Lung (tissue), 11 donors: ENCODE measurements at regions not wholly inside any gene's neighbourhood (a gene's known extent, or its start where the extent isn't known, plus 50 kb on each side); places are given as distances from the start of the nearest gene placed in this dataset.
A peak's percentile ranks its signal among the peaks of the same experiment; 100 is the strongest.

Experiments
- ATAC-seq: fragments of 200-7000 bp; cut with Tn5 transposase; one replicate; pipeline ENCODE4 v1.9.1; 2020; ENCODE audit warnings: moderate number of reproducible peaks; ENCODE audit not compliant: insufficient read depth, low FRiP score
- DNase-seq, 3 donors: peaks; one replicate each; pipeline ENCODE4 v3.0.0-alpha.2; 2013 to 2017
- H3K27ac ChIP-seq, 2 donors: one replicate each; pipeline ENCODE4 v1.5.1; 2013; ENCODE audit warnings: mild to moderate bottlenecking in 2 of 2, moderate library complexity in 2 of 2, control low read depth in 1 of 2, inconsistent platforms in 1 of 2, low read depth in 1 of 2, low read length in 1 of 2
- H3K27me3 ChIP-seq, 3 donors: one replicate each; pipeline ENCODE4 v1.5.1; 2013; ENCODE audit warnings: low read length in 2 of 3; ENCODE audit not compliant: control insufficient read depth in 3 of 3, insufficient read depth in 3 of 3
- H3K36me3 ChIP-seq, 4 donors: one replicate each; pipeline ENCODE4 v1.5.1; 2013; ENCODE audit warnings: low read length in 4 of 4, mild to moderate bottlenecking in 1 of 4, moderate library complexity in 1 of 4; ENCODE audit not compliant: control insufficient read depth in 4 of 4, insufficient read depth in 4 of 4
- H3K4me1 ChIP-seq, 5 donors: one replicate each; pipeline ENCODE4 v1.5.1; 2013; ENCODE audit warnings: low read length in 5 of 5, mild to moderate bottlenecking in 2 of 5, moderate library complexity in 1 of 5; ENCODE audit not compliant: control insufficient read depth in 5 of 5, insufficient read depth in 5 of 5
- H3K4me3 ChIP-seq: one replicate; pipeline ENCODE4 v1.5.1; 2013; ENCODE audit warnings: mild to moderate bottlenecking, control low read depth, moderate library complexity
- H3K9ac ChIP-seq, 2 donors: one replicate each; pipeline ENCODE4 v1.5.1; 2013; ENCODE audit warnings: low read length in 2 of 2, control low read depth in 1 of 2; ENCODE audit not compliant: insufficient read depth in 1 of 2
- H3K9me3 ChIP-seq, 4 donors: one replicate each; pipeline ENCODE4 v1.5.1; 2013; ENCODE audit warnings: low read length in 3 of 4, mild to moderate bottlenecking in 1 of 4, moderate library complexity in 1 of 4; ENCODE audit not compliant: control insufficient read depth in 4 of 4, insufficient read depth in 3 of 4
- WGBS, 2 donors: extraction: QIAGEN DNeasy Blood & Tissue Kit; methylation state at CpG; one replicate each; pipeline ENCODE4 v1.1.7; 2013; 5-methylcytosine and 5-hydroxymethylcytosine counted together
- TF ChIP-seq, protein P1 (sequence below): IDR thresholded peaks from 2 replicates; pipeline ENCODE4 v1.5.1; 2012; ENCODE audit warnings: mild to moderate bottlenecking; ENCODE audit errors: control extremely low read depth, extremely low read depth
- donor health status: control.
- donor health status: control.
- donor health status: Bipolar disorder and iron deficiency.
- donor health status: healthy.
- donor health status: DM: yes; HTN: yes; CAD: no.

DNA sequence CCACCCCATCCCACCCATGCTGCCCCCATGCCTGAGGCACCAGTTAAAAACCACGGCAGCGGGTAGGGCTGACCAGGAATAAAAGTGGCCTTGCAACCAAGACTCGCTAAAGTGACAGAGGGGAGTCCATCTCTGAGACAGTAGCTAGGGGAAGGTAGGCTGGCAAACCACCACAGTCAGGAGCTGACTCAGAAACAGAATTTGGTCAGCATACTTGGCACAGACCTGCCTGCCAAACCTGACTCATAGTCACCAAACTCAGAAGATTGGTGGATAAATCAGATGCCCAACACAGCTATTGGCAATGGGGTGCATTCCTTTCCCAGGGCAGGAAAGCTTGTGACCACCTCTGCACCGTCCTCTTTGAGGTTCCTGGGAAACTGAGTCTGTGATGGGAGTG is 193.8 kb downstream of the BCOR start:
- WGBS, 2 donors, result 86 to 92% methylated on average over 2 to 4 of the region's 4 CpGs
- peaks cover 0 to 31% (median 7%) of the 10 kb centered on the region in 5 donors for H3K4me1 ChIP-seq
- no peak overlapping the region for H3K9ac ChIP-seq
- DNase-seq, result no peak
- H3K27me3 ChIP-seq, result peaks cover 0 to 11% (median 6%) of the 10 kb centered on the region in 3 donors
- ATAC-seq, result no peak
- no peak overlapping the region for H3K27ac ChIP-seq
- no peaks in the 10 kb centered on the region for H3K36me3 ChIP-seq
- TF ChIP-seq, protein P1, sequence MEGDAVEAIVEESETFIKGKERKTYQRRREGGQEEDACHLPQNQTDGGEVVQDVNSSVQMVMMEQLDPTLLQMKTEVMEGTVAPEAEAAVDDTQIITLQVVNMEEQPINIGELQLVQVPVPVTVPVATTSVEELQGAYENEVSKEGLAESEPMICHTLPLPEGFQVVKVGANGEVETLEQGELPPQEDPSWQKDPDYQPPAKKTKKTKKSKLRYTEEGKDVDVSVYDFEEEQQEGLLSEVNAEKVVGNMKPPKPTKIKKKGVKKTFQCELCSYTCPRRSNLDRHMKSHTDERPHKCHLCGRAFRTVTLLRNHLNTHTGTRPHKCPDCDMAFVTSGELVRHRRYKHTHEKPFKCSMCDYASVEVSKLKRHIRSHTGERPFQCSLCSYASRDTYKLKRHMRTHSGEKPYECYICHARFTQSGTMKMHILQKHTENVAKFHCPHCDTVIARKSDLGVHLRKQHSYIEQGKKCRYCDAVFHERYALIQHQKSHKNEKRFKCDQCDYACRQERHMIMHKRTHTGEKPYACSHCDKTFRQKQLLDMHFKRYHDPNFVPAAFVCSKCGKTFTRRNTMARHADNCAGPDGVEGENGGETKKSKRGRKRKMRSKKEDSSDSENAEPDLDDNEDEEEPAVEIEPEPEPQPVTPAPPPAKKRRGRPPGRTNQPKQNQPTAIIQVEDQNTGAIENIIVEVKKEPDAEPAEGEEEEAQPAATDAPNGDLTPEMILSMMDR, result no peak
- H3K9me3 ChIP-seq, result no peaks in the 10 kb centered on the region
- no peak overlapping the region for H3K4me3 ChIP-seq

GRCh38 chrX:39904816-39905537 is 192.8 kb downstream of the BCOR start:
- peak in 2 of 3 donors; percentile 61 to 63 for DNase-seq
- H3K27ac ChIP-seq, result no peak overlapping the region
- H3K4me3 ChIP-seq, result no peak overlapping the region
- no peak overlapping the region for H3K9ac ChIP-seq
- H3K27me3 ChIP-seq, result peaks cover 0 to 16% (median 6%) of the 10 kb centered on the region in 3 donors
- H3K9me3 ChIP-seq, result no peaks in the 10 kb centered on the region
- WGBS, 2 donors, result 74 to 77% methylated on average over 20 to 21 of the region's 21 CpGs
- H3K4me1 ChIP-seq, result peaks cover 0 to 32% (median 8%) of the 10 kb centered on the region in 5 donors
- TF ChIP-seq, protein P1, result no peak
- no peaks in the 10 kb centered on the region for H3K36me3 ChIP-seq
- ATAC-seq, result no peak

DNA sequence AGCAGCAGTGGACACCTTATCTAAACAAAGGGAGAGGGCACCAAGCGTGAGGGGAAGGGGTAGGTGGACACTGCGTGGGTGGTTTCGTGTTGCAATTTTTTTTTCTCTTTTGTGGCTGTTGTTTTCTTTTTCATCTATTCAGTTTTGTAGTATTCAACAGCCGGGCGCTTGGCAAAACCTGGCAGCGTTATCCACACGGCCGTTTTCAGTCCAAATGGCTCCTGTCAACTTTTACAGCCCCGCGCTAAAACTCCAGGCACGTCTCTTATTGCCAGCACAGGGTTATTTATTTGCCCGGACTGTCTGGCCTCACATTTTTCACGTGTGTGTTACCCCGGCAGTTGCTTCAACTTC is 192.2 kb downstream of the BCOR start:
- 8 to 43% methylated on average over 14 of the region's 14 CpGs for WGBS, 2 donors
- TF ChIP-seq, protein P1, result no peak
- Histone ChIP-seq H3K27ac (no peak overlapping the region), H3K9ac (no peak overlapping the region), H3K9me3 (no peaks in the 10 kb centered on the region), H3K4me3 (no peak overlapping the region), H3K27me3 (peaks cover 0 to 16% (median 6%) of the 10 kb centered on the region in 3 donors), H3K4me1 (peaks cover 0 to 35% (median 8%) of the 10 kb centered on the region in 5 donors), H3K36me3 (no peaks in the 10 kb centered on the region)
- peak; percentile 69 to 77 (median 75) for DNase-seq
- ATAC-seq, result no peak
